ENCODE measurements at regions not wholly inside any gene's neighbourhood (a gene's known extent, or its start where the extent isn't known, plus 50 kb on each side); places are given as distances from the start of the nearest gene placed in this dataset.

DNA sequence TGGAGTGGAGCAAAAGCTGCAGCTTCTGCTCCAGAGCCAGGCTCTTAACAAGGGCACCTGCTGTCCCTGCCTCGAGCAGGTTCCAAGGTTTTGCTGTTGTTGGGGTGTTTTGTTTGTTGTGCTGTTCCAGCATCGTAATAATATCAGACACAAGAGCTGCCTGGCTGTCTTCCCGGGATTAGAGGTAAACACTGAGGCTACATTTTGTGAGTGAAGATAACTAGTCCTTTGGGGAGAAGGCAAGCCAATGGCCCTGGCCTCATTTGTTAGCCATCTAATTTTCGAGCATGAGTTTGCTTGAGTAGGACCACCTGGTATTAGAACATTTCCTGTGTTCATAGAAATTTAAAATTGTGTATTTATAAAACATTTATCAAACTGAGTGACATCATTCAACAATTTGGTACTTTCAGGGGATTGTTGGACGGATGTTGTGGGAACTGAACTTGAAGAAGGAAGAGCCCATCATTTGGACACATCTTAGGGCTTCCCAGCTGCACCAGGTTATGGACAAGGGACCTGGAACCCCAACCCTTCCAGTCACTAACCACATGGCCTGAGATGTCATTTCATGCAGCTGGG lies 555.0 kb downstream of the TNS3 start:
- Histone ChIP-seq H3K18ac (ENCODE audit: low read depth, low read length) (no peak overlapping the region), H3K4me3 (ENCODE audit: insufficient read depth, low read depth, low read length) (no peak overlapping the region), H3K4me1 (ENCODE audit: control insufficient read depth, insufficient read depth, low read length) (no peaks in the 10 kb centered on the region), H2BK15ac (ENCODE audit: low read depth, low read length) (no peak overlapping the region), H3K4ac (ENCODE audit: low read depth, low read length) (no peak overlapping the region), H3K23ac (ENCODE audit: low read depth, low read length) (no peak overlapping the region), H3K9ac (ENCODE audit: low read depth, low read length) (no peak overlapping the region), H2AFZ (replicated peaks; ENCODE audit: low read length, poor library complexity) (no peak overlapping the region), H3K56ac (ENCODE audit: extremely low read depth, insufficient read depth, low read length) (no peak overlapping the region), H3K79me1 (ENCODE audit: low read depth in 1 of 2, low read length in 2 of 2) (no peaks in the 10 kb centered on the region), H4K5ac (ENCODE audit: low read depth, low read length) (no peak overlapping the region), H2BK5ac (ENCODE audit: low read depth, low read length, poor library complexity, severe bottlenecking) (no peak overlapping the region), H3K4me2 (ENCODE audit: low read depth, low read length) (no peak overlapping the region), H2AK9ac (replicated peaks; ENCODE audit: low read depth, low read length, poor library complexity) (no peak overlapping the region), H4K20me1 (ENCODE audit: insufficient read depth, low read length) (no peaks in the 10 kb centered on the region), H3K36me3 (ENCODE audit: control insufficient read depth, insufficient read depth, low read length) (no peaks in the 10 kb centered on the region), H2AK5ac (ENCODE audit: low read depth, low read length) (no peak overlapping the region), H4K91ac (ENCODE audit: insufficient read depth, low read depth, low read length) (no peak overlapping the region), H3K9me3 (ENCODE audit: control insufficient read depth, insufficient read depth, low read length) (no peaks in the 10 kb centered on the region), H3K9me1 (ENCODE audit: insufficient read depth, low read length) (no peaks in the 10 kb centered on the region), H4K8ac (ENCODE audit: low read depth in 2 of 2, low read length in 2 of 2) (no peak overlapping the region), H3K27me3 (ENCODE audit: control insufficient read depth, insufficient read depth, low read length) (peaks cover 20% of the 10 kb centered on the region), H3K27ac (ENCODE audit: insufficient read depth, low read length) (no peak overlapping the region), H2BK20ac (ENCODE audit: low read depth, low read length) (no peak overlapping the region), H2BK120ac (ENCODE audit: low read depth, low read length) (no peak overlapping the region), H3K14ac (replicated peaks; ENCODE audit: low read depth, low read length) (no peak overlapping the region)
- DNase-seq (no peak), ATAC-seq (ENCODE audit: low read depth) (no peak)
- dilution Hi-C loops (cut with HindIII; ENCODE audit: low sequenced_read_pairs, unreplicated experiment) = no loop called here
- POLR2A ChIA-PET (ENCODE audit: unreplicated experiment) = no interaction called here
- no peak for TF ChIP-seq NFE2L2 (IDR thresholded peaks at IDR 0.05; ENCODE audit: low read depth, low read length)
- no peak for TF ChIP-seq FOS (IDR thresholded peaks at IDR 0.05; ENCODE audit: low read depth, low read length)
- TF ChIP-seq SMC3 (IDR thresholded peaks at IDR 0.05; ENCODE audit: low read depth, low read length) = no peak
- TF ChIP-seq MAFK (IDR thresholded peaks at IDR 0.05; ENCODE audit: low read depth, low read length) = no peak
- TF ChIP-seq MXI1 (IDR thresholded peaks at IDR 0.05; ENCODE audit: borderline replicate concordance, low read depth, low read length) = no peak
- TF ChIP-seq POLR2A (IDR thresholded peaks at IDR 0.05; ENCODE audit: low read depth, low read length) = no peak
- no peak for TF ChIP-seq RAD21 (IDR thresholded peaks at IDR 0.05; ENCODE audit: low read length)
- no peak for TF ChIP-seq RCOR1 (IDR thresholded peaks at IDR 0.05; ENCODE audit: insufficient replicate concordance, low read length)
- TF ChIP-seq RFX5 (IDR thresholded peaks at IDR 0.05; ENCODE audit: low read depth, low read length) = no peak
- TF ChIP-seq, protein P1, sequence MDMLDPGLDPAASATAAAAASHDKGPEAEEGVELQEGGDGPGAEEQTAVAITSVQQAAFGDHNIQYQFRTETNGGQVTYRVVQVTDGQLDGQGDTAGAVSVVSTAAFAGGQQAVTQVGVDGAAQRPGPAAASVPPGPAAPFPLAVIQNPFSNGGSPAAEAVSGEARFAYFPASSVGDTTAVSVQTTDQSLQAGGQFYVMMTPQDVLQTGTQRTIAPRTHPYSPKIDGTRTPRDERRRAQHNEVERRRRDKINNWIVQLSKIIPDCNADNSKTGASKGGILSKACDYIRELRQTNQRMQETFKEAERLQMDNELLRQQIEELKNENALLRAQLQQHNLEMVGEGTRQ (IDR thresholded peaks at IDR 0.05; ENCODE audit: low read depth, low read length) = no peak
- TF ChIP-seq, protein P2, sequence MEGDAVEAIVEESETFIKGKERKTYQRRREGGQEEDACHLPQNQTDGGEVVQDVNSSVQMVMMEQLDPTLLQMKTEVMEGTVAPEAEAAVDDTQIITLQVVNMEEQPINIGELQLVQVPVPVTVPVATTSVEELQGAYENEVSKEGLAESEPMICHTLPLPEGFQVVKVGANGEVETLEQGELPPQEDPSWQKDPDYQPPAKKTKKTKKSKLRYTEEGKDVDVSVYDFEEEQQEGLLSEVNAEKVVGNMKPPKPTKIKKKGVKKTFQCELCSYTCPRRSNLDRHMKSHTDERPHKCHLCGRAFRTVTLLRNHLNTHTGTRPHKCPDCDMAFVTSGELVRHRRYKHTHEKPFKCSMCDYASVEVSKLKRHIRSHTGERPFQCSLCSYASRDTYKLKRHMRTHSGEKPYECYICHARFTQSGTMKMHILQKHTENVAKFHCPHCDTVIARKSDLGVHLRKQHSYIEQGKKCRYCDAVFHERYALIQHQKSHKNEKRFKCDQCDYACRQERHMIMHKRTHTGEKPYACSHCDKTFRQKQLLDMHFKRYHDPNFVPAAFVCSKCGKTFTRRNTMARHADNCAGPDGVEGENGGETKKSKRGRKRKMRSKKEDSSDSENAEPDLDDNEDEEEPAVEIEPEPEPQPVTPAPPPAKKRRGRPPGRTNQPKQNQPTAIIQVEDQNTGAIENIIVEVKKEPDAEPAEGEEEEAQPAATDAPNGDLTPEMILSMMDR (conservative IDR thresholded peaks at IDR 0.05; ENCODE audit: low read depth, low read length) = no peak
- no peak for TF ChIP-seq MAZ (IDR thresholded peaks at IDR 0.05; ENCODE audit: borderline replicate concordance, low read depth, low read length)
- no peak for TF ChIP-seq ELK1 (IDR thresholded peaks at IDR 0.05; ENCODE audit: borderline replicate concordance, low read depth, low read length)
- no peak for TF ChIP-seq CEBPB (IDR thresholded peaks at IDR 0.05; ENCODE audit: low read depth, low read length)
- TF ChIP-seq BHLHE40 (IDR thresholded peaks at IDR 0.05; ENCODE audit: low read depth, low read length) = no peak
- no peak for TF ChIP-seq CHD1 (IDR thresholded peaks at IDR 0.05; ENCODE audit: low read depth, low read length)
- CTCF ChIA-PET = no interaction called here
- in situ Hi-C loops (cut with MboI; ENCODE audit: low sequenced_read_pairs) = no loop called here
- no TSS peak for BruUV-seq (replicated peaks)
- intact Hi-C loops (cut with micrococcal nuclease) = no loop called here
- WGBS, 2 experiments (ENCODE audit: extremely low coverage in 2 of 2, insufficient read length in 1 of 2) = no CpG with 5 or more reads among the region's 5 CpGs

Measured in IMR-90 (cell line).